ENCODE measurements at regions not wholly inside any gene's neighbourhood (a gene's known extent, or its start where the extent isn't known, plus 50 kb on each side); places are given as distances from the start of the nearest gene placed in this dataset.
A peak's percentile ranks its signal among the peaks of the same experiment; 100 is the strongest.

- POLR2A ChIA-PET, result no interaction called here
- peaks cover 16% of the 10 kb centered on the region for H3K4me1 ChIP-seq (ENCODE audit: insufficient read depth, low read length)
- no TSS peak for BruUV-seq (replicated peaks)
- CTCF ChIA-PET (ENCODE audit: low intra/inter-chr PET ratio, low total read pairs), result no interaction called here
- no peak for FAIRE-seq
- H3K4me3 ChIP-seq (replicated peaks in 1 of 3; ENCODE audit: insufficient read depth in 1 of 3, low read depth in 2 of 3, low read length in 3 of 3), result no peak overlapping the region
- H3K9ac ChIP-seq (ENCODE audit: insufficient read depth, low read depth, low read length), result no peak overlapping the region
- no peak overlapping the region for H2AFZ ChIP-seq (ENCODE audit: low read length)
- in situ Hi-C loops (cut with HindIII; ENCODE audit: extremely low pct_ligation_motif_present, low pct_unique_long_range_greater_than_20kb), result no loop called here
- no peaks in the 10 kb centered on the region for H4K20me1 ChIP-seq (ENCODE audit: insufficient read depth, low read length)
- H3K4me2 ChIP-seq (ENCODE audit: low read depth, low read length), result no peak overlapping the region
- TF ChIP-seq EZH2 (conservative IDR thresholded peaks at IDR 0.05; ENCODE audit: low read depth, low read length) (peak; percentile 89; the same call in 1 of the 2 replicates), NFIB (CRISPR knock-in tag; IDR thresholded peaks at IDR 0.05; ENCODE audit: borderline replicate concordance) (no peak)
- 17% methylated on average over 13 of the region's 13 CpGs for WGBS (ENCODE audit: low lambda C conversion rate)
- H3K79me2 ChIP-seq (ENCODE audit: insufficient read depth, low read length), result no peaks in the 10 kb centered on the region
- DNase-seq (ENCODE audit: low spot score), result no peak
- intact Hi-C loops (cut with micrococcal nuclease; ENCODE audit: unreplicated experiment), result no loop called here
- H3K9me3 ChIP-seq (ENCODE audit: low read length), result no peaks in the 10 kb centered on the region; the same call in 1 of the 2 replicates
- no peak for ATAC-seq
- no peak overlapping the region for H3K27ac ChIP-seq (ENCODE audit: extremely low read length, insufficient read depth, low read length)
- peaks cover 2 to 39% of the 10 kb centered on the region in 2 experiments; a peak in 3 of 5 replicates for H3K27me3 ChIP-seq (ENCODE audit: control insufficient read depth in 1 of 2, insufficient read depth in 2 of 2, low read length in 2 of 2)
- H3K36me3 ChIP-seq (replicated peaks in 1 of 2; ENCODE audit: control insufficient read depth in 1 of 2, insufficient read depth in 2 of 2, low read length in 2 of 2), result no peaks in the 10 kb centered on the region
Observed at GRCh38 chr3:194867270-194867983, 181.7 kb downstream of the FAM43A start.

DNA sequence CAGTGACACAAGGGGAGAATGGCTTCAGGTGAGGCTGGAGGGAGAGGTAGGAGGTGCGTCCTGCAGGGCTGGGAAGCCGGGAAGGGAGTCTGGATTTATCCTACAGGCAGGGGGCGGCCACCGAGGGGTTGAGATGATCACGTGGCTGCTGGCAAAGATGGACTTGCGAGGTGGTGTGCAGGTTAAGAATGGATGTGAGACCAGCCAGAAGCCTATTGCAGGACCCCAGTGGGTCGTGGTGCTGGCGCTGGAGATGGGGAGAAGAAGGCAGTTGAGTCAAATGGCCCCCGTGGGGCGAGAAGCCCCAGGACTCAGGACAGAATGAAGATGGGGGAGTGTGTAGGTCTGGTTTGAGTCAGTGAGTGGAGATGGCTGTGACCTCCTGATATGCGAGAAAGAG, 183.1 kb downstream of the FAM43A start:
- POLR2A ChIA-PET, result no interaction called here
- H2AFZ ChIP-seq (ENCODE audit: low read length), result no peak overlapping the region
- no peaks in the 10 kb centered on the region for H3K36me3 ChIP-seq (replicated peaks in 1 of 2; ENCODE audit: control insufficient read depth in 1 of 2, insufficient read depth in 2 of 2, low read length in 2 of 2)
- in situ Hi-C loops (cut with HindIII; ENCODE audit: extremely low pct_ligation_motif_present, low pct_unique_long_range_greater_than_20kb) (no loop called here), intact Hi-C loops (cut with micrococcal nuclease; ENCODE audit: unreplicated experiment) (no loop called here)
- ATAC-seq, result no peak
- peaks cover 16% of the 10 kb centered on the region for H3K4me1 ChIP-seq (ENCODE audit: insufficient read depth, low read length)
- WGBS (ENCODE audit: low lambda C conversion rate), result 33% methylated on average over 11 of the region's 11 CpGs
- peaks cover 2 to 31% of the 10 kb centered on the region in 2 experiments; a peak in 3 of 5 replicates for H3K27me3 ChIP-seq (ENCODE audit: control insufficient read depth in 1 of 2, insufficient read depth in 2 of 2, low read length in 2 of 2)
- CTCF ChIA-PET (ENCODE audit: low intra/inter-chr PET ratio, low total read pairs), result no interaction called here
- H3K27ac ChIP-seq (ENCODE audit: extremely low read length, insufficient read depth, low read length), result no peak overlapping the region
- FAIRE-seq, result no peak
- H3K9me3 ChIP-seq (ENCODE audit: low read length), result no peaks in the 10 kb centered on the region; the same call in 1 of the 2 replicates
- no peaks in the 10 kb centered on the region for H3K79me2 ChIP-seq (ENCODE audit: insufficient read depth, low read length)
- no peak for DNase-seq (ENCODE audit: low spot score)
- H4K20me1 ChIP-seq (ENCODE audit: insufficient read depth, low read length), result no peaks in the 10 kb centered on the region
- no peak overlapping the region for H3K9ac ChIP-seq (ENCODE audit: insufficient read depth, low read depth, low read length)
- no peak overlapping the region for H3K4me3 ChIP-seq (replicated peaks in 1 of 3; ENCODE audit: insufficient read depth in 1 of 3, low read depth in 2 of 3, low read length in 3 of 3)
- no TSS peak for BruUV-seq (replicated peaks)
- no peak overlapping the region for H3K4me2 ChIP-seq (ENCODE audit: low read depth, low read length)
- TF ChIP-seq KDM2A (CRISPR knock-in tag; IDR thresholded peaks at IDR 0.05; ENCODE audit: borderline replicate concordance, low read depth) (no peak), FOSL1 (CRISPR knock-in tag; IDR thresholded peaks at IDR 0.05; ENCODE audit: borderline replicate concordance) (no peak), ZBTB3 (CRISPR knock-in tag; IDR thresholded peaks at IDR 0.05; ENCODE audit: borderline replicate concordance, low read depth) (no peak), FOXA3 (CRISPR knock-in tag; IDR thresholded peaks at IDR 0.05) (no peak), ZNF484 (CRISPR knock-in tag; IDR thresholded peaks at IDR 0.05; ENCODE audit: borderline replicate concordance, low read depth) (no peak), ZNF629 (CRISPR knock-in tag; conservative IDR thresholded peaks at IDR 0.05) (no peak), SMAD1 (CRISPR knock-in tag; IDR thresholded peaks at IDR 0.05; ENCODE audit: borderline replicate concordance, low read depth) (no peak)
- TF ChIP-seq, protein P1, sequence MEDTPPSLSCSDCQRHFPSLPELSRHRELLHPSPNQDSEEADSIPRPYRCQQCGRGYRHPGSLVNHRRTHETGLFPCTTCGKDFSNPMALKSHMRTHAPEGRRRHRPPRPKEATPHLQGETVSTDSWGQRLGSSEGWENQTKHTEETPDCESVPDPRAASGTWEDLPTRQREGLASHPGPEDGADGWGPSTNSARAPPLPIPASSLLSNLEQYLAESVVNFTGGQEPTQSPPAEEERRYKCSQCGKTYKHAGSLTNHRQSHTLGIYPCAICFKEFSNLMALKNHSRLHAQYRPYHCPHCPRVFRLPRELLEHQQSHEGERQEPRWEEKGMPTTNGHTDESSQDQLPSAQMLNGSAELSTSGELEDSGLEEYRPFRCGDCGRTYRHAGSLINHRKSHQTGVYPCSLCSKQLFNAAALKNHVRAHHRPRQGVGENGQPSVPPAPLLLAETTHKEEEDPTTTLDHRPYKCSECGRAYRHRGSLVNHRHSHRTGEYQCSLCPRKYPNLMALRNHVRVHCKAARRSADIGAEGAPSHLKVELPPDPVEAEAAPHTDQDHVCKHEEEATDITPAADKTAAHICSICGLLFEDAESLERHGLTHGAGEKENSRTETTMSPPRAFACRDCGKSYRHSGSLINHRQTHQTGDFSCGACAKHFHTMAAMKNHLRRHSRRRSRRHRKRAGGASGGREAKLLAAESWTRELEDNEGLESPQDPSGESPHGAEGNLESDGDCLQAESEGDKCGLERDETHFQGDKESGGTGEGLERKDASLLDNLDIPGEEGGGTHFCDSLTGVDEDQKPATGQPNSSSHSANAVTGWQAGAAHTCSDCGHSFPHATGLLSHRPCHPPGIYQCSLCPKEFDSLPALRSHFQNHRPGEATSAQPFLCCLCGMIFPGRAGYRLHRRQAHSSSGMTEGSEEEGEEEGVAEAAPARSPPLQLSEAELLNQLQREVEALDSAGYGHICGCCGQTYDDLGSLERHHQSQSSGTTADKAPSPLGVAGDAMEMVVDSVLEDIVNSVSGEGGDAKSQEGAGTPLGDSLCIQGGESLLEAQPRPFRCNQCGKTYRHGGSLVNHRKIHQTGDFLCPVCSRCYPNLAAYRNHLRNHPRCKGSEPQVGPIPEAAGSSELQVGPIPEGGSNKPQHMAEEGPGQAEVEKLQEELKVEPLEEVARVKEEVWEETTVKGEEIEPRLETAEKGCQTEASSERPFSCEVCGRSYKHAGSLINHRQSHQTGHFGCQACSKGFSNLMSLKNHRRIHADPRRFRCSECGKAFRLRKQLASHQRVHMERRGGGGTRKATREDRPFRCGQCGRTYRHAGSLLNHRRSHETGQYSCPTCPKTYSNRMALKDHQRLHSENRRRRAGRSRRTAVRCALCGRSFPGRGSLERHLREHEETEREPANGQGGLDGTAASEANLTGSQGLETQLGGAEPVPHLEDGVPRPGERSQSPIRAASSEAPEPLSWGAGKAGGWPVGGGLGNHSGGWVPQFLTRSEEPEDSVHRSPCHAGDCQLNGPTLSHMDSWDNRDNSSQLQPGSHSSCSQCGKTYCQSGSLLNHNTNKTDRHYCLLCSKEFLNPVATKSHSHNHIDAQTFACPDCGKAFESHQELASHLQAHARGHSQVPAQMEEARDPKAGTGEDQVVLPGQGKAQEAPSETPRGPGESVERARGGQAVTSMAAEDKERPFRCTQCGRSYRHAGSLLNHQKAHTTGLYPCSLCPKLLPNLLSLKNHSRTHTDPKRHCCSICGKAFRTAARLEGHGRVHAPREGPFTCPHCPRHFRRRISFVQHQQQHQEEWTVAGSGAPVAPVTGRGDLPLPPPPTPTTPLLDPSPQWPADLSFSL (CRISPR knock-in tag; IDR thresholded peaks at IDR 0.05), result no peak
